ENCODE measurements at regions not wholly inside any gene's neighbourhood (a gene's known extent, or its start where the extent isn't known, plus 50 kb on each side); places are given as distances from the start of the nearest gene placed in this dataset.

DNA sequence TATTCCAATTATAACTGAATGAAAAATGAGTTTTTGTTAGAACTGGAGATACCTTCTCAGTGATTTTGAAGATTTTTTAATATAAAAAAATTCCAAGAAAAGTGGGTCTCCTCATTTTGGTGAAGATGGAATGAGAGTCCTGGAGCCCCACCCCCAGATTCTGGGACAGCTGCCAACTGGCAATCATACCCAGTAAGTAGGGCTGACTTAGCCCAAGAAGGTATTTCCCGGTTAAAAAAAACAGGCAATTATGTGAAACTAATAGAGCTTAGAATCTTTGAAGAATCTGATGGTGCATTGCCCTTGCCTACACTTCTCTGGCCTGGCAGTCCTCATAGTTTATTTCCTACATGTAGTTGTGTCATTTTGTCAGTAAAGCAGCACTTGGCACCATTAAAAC lies 52.8 kb upstream of the VWDE start:
- Histone ChIP-seq H3K4me1 (ENCODE audit: insufficient read depth, low read length) (no peaks in the 10 kb centered on the region), H3K27me3 (ENCODE audit: insufficient read depth, low read length) (no peaks in the 10 kb centered on the region), H3K4me3 (ENCODE audit: low read length) (no peak overlapping the region), H3K9ac (ENCODE audit: low read depth, low read length) (no peak overlapping the region), H3K27ac (ENCODE audit: low read depth, low read length) (no peak overlapping the region), H3K36me3 (ENCODE audit: insufficient read depth, low read length) (no peaks in the 10 kb centered on the region), H3K9me3 (ENCODE audit: insufficient read depth, low read depth, low read length) (no peaks in the 10 kb centered on the region)
- WGBS, result 93% methylated on average over 1 of the region's 1 CpG

DNA sequence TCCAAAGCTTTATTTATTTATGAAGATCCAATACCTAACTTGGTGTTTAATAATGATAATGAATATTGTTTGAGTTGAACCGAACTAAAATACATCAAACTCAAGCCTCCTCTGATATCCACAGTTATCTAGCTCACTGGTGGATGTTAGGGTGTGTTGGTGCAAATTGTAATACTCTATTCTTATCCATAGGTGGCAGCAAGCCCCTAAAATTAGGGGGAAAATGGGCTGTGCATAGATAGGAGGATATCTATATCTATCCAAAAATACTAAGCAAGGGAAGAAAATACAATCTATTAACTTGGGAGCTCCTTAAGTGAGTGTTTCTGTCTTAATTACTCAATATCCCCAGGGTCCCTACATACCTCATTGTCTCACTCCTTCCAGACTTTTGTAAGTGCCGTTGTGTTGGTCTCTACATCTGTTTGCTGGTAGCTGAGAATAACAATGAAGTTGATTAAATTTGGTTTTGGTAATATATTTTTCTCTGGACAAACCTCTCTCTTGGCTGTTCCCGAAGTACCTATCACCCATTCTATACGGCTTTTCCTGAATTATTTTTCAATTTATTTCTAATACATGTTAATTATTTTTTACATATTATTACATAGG lies 55.0 kb upstream of the VWDE start:
- Histone ChIP-seq H3K9ac (ENCODE audit: low read depth, low read length) (no peak overlapping the region), H3K4me3 (ENCODE audit: low read length) (no peak overlapping the region), H3K4me1 (ENCODE audit: insufficient read depth, low read length) (no peaks in the 10 kb centered on the region), H3K27ac (ENCODE audit: low read depth, low read length) (no peak overlapping the region), H3K9me3 (ENCODE audit: insufficient read depth, low read depth, low read length) (no peaks in the 10 kb centered on the region), H3K27me3 (ENCODE audit: insufficient read depth, low read length) (no peaks in the 10 kb centered on the region), H3K36me3 (ENCODE audit: insufficient read depth, low read length) (no peaks in the 10 kb centered on the region)
- WGBS, result no CpG with 5 or more reads among the region's 4 CpGs

DNA sequence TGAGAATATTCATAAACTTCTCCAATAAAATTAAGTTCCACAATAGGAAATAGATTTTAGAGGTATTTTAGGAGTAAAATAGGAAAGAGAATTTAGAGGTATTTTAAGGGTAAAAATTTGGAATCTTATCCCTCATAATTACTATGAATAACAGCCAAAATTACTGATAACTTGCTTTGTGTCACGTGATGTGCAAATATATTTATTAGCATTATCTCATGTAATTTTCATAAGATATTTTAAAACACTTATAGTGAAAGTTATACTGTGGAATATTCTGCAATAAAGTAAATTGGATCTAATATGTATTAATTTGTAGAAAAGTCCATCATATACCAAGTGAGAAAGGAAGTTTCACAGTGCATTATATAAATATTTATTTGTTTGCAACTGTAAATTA lies 64.2 kb upstream of the VWDE start:
- Histone ChIP-seq H3K36me3 (ENCODE audit: insufficient read depth, low read length) (no peaks in the 10 kb centered on the region), H3K9ac (ENCODE audit: low read depth, low read length) (no peak overlapping the region), H3K9me3 (ENCODE audit: insufficient read depth, low read depth, low read length) (no peaks in the 10 kb centered on the region), H3K27me3 (ENCODE audit: insufficient read depth, low read length) (no peaks in the 10 kb centered on the region), H3K27ac (ENCODE audit: low read depth, low read length) (no peak overlapping the region), H3K4me3 (ENCODE audit: low read length) (no peak overlapping the region), H3K4me1 (ENCODE audit: insufficient read depth, low read length) (no peaks in the 10 kb centered on the region)
- no CpG with 5 or more reads among the region's 1 CpG for WGBS

- H3K9ac ChIP-seq (ENCODE audit: low read depth, low read length), result no peak overlapping the region
- H3K27ac ChIP-seq (ENCODE audit: low read depth, low read length), result no peak overlapping the region
- H3K4me3 ChIP-seq (ENCODE audit: low read length), result no peak overlapping the region
- WGBS, result 94% methylated on average over 5 of the region's 5 CpGs
- no peaks in the 10 kb centered on the region for H3K36me3 ChIP-seq (ENCODE audit: insufficient read depth, low read length)
- H3K27me3 ChIP-seq (ENCODE audit: insufficient read depth, low read length), result no peaks in the 10 kb centered on the region
- no peaks in the 10 kb centered on the region for H3K4me1 ChIP-seq (ENCODE audit: insufficient read depth, low read length)
- no peaks in the 10 kb centered on the region for H3K9me3 ChIP-seq (ENCODE audit: insufficient read depth, low read depth, low read length)
These were observed 65.9 kb upstream of the VWDE start for GRCh38 chr7:12469568-12469967.

- Histone ChIP-seq H3K9ac (ENCODE audit: low read depth, low read length) (no peak overlapping the region), H3K27ac (ENCODE audit: low read depth, low read length) (no peak overlapping the region), H3K36me3 (ENCODE audit: insufficient read depth, low read length) (no peaks in the 10 kb centered on the region), H3K9me3 (ENCODE audit: insufficient read depth, low read depth, low read length) (no peaks in the 10 kb centered on the region), H3K4me3 (ENCODE audit: low read length) (no peak overlapping the region), H3K4me1 (ENCODE audit: insufficient read depth, low read length) (peaks cover 5% of the 10 kb centered on the region; the same call in 1 of the 2 replicates), H3K27me3 (ENCODE audit: insufficient read depth, low read length) (no peaks in the 10 kb centered on the region)
- 97% methylated on average over 29 of the region's 29 CpGs for WGBS
These were observed 67.3 kb upstream of the VWDE start for GRCh38 chr7:12470930-12471329.

DNA sequence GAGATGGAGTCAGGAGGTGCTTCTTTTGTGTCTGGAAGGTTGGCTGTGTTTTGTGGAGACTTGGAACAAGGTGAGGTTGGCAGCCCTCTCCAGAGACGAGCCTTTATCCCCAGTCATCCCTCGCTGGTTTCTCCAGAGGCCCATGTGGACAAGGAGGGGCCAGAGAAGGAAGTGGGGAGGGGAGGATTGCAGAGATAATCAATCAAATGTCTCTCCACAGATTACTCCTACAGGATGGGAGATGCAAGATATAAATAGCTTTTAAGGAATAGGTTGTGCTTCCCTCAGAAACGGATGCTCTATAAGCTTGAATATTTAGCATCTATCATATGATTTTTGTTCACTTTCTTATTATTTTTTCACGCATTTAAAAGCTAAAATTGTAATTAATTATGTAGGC lies 70.4 kb upstream of the VWDE start:
- Histone ChIP-seq H3K4me1 (ENCODE audit: insufficient read depth, low read length) (peaks cover 5% of the 10 kb centered on the region; the same call in 1 of the 2 replicates), H3K4me3 (ENCODE audit: low read length) (no peak overlapping the region), H3K9me3 (ENCODE audit: insufficient read depth, low read depth, low read length) (no peaks in the 10 kb centered on the region), H3K27ac (ENCODE audit: low read depth, low read length) (no peak overlapping the region), H3K27me3 (ENCODE audit: insufficient read depth, low read length) (no peaks in the 10 kb centered on the region), H3K9ac (ENCODE audit: low read depth, low read length) (no peak overlapping the region), H3K36me3 (ENCODE audit: insufficient read depth, low read length) (no peaks in the 10 kb centered on the region)
- WGBS, result 100% methylated on average over 2 of the region's 4 CpGs

DNA sequence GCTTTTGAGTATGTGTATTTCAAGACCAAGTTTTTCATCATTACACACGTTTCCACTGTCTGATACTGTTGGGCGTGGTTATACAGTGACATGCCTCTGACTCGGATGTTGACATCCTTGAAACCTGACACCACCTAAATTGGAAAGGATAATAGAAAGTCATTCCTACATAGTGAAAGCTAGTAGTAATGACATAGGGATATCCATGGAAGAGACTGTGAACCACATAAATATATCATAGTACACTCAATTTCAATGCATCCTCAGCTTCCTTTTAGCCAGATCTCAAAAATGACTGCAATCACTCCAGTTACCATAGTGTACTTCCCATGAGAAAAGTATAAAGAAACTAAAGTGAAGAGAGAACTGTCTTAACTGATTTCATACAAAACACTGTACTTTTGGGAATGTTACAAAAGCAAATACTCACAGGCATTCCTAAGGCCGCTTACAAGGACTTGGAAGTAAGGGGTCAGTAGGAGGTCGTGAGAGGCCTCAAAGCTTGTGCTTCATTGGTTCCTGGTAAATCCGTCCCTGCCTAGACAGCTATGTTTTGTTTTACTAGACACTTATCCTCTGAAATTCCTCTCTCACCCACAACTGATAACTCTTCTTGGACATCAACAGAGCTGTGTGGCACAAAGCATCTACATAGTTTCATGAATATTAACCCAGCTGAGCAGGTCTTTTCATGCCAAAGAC lies 71.8 kb upstream of the VWDE start:
- no peaks in the 10 kb centered on the region for H3K9me3 ChIP-seq (ENCODE audit: insufficient read depth, low read depth, low read length)
- H3K27me3 ChIP-seq (ENCODE audit: insufficient read depth, low read length), result no peaks in the 10 kb centered on the region
- H3K4me3 ChIP-seq (ENCODE audit: low read length), result no peak overlapping the region
- WGBS, result 77% methylated on average over 6 of the region's 6 CpGs
- no peaks in the 10 kb centered on the region for H3K36me3 ChIP-seq (ENCODE audit: insufficient read depth, low read length)
- peaks cover 5% of the 10 kb centered on the region; the same call in 1 of the 2 replicates for H3K4me1 ChIP-seq (ENCODE audit: insufficient read depth, low read length)
- H3K9ac ChIP-seq (ENCODE audit: low read depth, low read length), result no peak overlapping the region
- no peak overlapping the region for H3K27ac ChIP-seq (ENCODE audit: low read depth, low read length)

- no peak overlapping the region for H3K27ac ChIP-seq (ENCODE audit: low read depth, low read length)
- no peak overlapping the region for H3K4me3 ChIP-seq (ENCODE audit: low read length)
- no peak overlapping the region for H3K9ac ChIP-seq (ENCODE audit: low read depth, low read length)
- H3K27me3 ChIP-seq (ENCODE audit: insufficient read depth, low read length), result no peaks in the 10 kb centered on the region
- no peaks in the 10 kb centered on the region for H3K9me3 ChIP-seq (ENCODE audit: insufficient read depth, low read depth, low read length)
- WGBS, result 97% methylated on average over 3 of the region's 3 CpGs
- peaks cover 5% of the 10 kb centered on the region; the same call in 1 of the 2 replicates for H3K4me1 ChIP-seq (ENCODE audit: insufficient read depth, low read length)
- no peaks in the 10 kb centered on the region for H3K36me3 ChIP-seq (ENCODE audit: insufficient read depth, low read length)
These were observed 74.0 kb upstream of the VWDE start for GRCh38 chr7:12477620-12478019.

- Histone ChIP-seq H3K9me3 (ENCODE audit: insufficient read depth, low read depth, low read length) (no peaks in the 10 kb centered on the region), H3K9ac (ENCODE audit: low read depth, low read length) (no peak overlapping the region), H3K27me3 (ENCODE audit: insufficient read depth, low read length) (no peaks in the 10 kb centered on the region), H3K27ac (ENCODE audit: low read depth, low read length) (no peak overlapping the region), H3K4me1 (ENCODE audit: insufficient read depth, low read length) (no peaks in the 10 kb centered on the region), H3K4me3 (ENCODE audit: low read length) (no peak overlapping the region), H3K36me3 (ENCODE audit: insufficient read depth, low read length) (no peaks in the 10 kb centered on the region)
- 80% methylated on average over 2 of the region's 3 CpGs for WGBS
These were observed 78.1 kb upstream of the VWDE start for GRCh38 chr7:12481722-12482121.

DNA sequence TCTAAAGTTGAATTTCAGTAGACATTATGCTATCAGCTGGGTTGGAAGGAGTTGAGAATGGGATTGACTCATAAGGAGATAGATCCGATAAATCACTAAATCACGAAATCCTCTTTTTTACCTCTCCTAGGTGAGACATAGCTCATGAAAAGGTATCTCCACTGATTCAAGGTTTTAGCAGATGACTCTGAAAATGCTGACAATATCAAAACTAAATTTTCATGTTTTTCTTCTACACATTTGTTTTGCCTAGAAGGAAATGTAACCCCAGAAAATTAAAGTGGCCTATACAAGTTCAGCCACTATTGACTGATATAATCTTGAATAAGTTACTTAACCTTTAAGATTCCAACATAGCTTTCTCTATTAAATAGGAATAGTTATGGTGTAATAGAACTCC lies 82.2 kb upstream of the VWDE start:
- no peaks in the 10 kb centered on the region for H3K27me3 ChIP-seq (ENCODE audit: insufficient read depth, low read length)
- H3K27ac ChIP-seq (ENCODE audit: low read depth, low read length), result no peak overlapping the region
- no peaks in the 10 kb centered on the region for H3K9me3 ChIP-seq (ENCODE audit: insufficient read depth, low read depth, low read length)
- 67% methylated on average over 2 of the region's 2 CpGs for WGBS
- H3K4me3 ChIP-seq (ENCODE audit: low read length), result no peak overlapping the region
- no peak overlapping the region for H3K9ac ChIP-seq (ENCODE audit: low read depth, low read length)
- no peaks in the 10 kb centered on the region for H3K36me3 ChIP-seq (ENCODE audit: insufficient read depth, low read length)
- peaks cover 13% of the 10 kb centered on the region; the same call in 1 of the 2 replicates for H3K4me1 ChIP-seq (ENCODE audit: insufficient read depth, low read length)

DNA sequence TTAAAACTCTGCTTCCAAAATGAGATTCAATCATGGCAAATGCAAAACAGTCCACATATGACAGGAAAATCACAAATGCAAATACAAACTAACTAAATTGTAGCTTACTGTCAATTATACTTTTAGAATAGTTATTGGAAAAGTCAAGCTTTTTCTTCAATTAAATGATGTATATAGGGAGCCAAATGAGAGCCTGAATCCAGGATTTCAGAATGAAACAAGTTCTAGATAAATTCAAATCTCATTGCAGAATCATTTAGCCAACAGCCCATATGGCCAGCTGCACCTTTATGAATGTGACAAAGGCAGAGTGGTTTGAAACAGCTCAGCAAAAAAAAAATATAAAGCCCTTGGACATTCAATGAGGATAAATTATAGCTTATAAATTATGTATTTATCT lies 82.2 kb upstream of the SCIN start:
- Histone ChIP-seq H3K9ac (ENCODE audit: low read depth, low read length) (no peak overlapping the region), H3K4me1 (ENCODE audit: insufficient read depth, low read length) (peaks cover 13% of the 10 kb centered on the region; the same call in 1 of the 2 replicates), H3K27ac (ENCODE audit: low read depth, low read length) (no peak overlapping the region), H3K27me3 (ENCODE audit: insufficient read depth, low read length) (no peaks in the 10 kb centered on the region), H3K9me3 (ENCODE audit: insufficient read depth, low read depth, low read length) (no peaks in the 10 kb centered on the region), H3K36me3 (ENCODE audit: insufficient read depth, low read length) (no peaks in the 10 kb centered on the region), H3K4me3 (ENCODE audit: low read length) (no peak overlapping the region)

All from HUES64 (cell line).